ENCODE measurements at regions not wholly inside any gene's neighbourhood (a gene's known extent, or its start where the extent isn't known, plus 50 kb on each side); places are given as distances from the start of the nearest gene placed in this dataset.

GRCh38 chr6:164108869-164109769, 694.6 kb downstream of the QKI start:
- dilution Hi-C loops (cut with HindIII; ENCODE audit: low sequenced_read_pairs, unreplicated experiment) (no loop called here), in situ Hi-C loops (cut with MboI; ENCODE audit: low sequenced_read_pairs) (no loop called here), intact Hi-C loops (cut with micrococcal nuclease) (no loop called here)
- Histone ChIP-seq H3K27me3 (ENCODE audit: control insufficient read depth, insufficient read depth, low read length) (no peaks in the 10 kb centered on the region), H3K79me1 (ENCODE audit: low read depth in 1 of 2, low read length in 2 of 2) (no peaks in the 10 kb centered on the region), H2AK9ac (replicated peaks; ENCODE audit: low read depth, low read length, poor library complexity) (no peak overlapping the region), H4K91ac (ENCODE audit: insufficient read depth, low read depth, low read length) (no peak overlapping the region), H3K9me1 (ENCODE audit: insufficient read depth, low read length) (no peaks in the 10 kb centered on the region), H2AFZ (replicated peaks; ENCODE audit: low read length, poor library complexity) (no peak overlapping the region), H2BK120ac (ENCODE audit: low read depth, low read length) (no peak overlapping the region), H4K20me1 (ENCODE audit: insufficient read depth, low read length) (no peaks in the 10 kb centered on the region), H3K56ac (ENCODE audit: extremely low read depth, insufficient read depth, low read length) (no peak overlapping the region), H2AK5ac (ENCODE audit: low read depth, low read length) (no peak overlapping the region), H2BK20ac (ENCODE audit: low read depth, low read length) (no peak overlapping the region), H3K36me3 (ENCODE audit: control insufficient read depth, insufficient read depth, low read length) (no peaks in the 10 kb centered on the region), H3K4me1 (ENCODE audit: control insufficient read depth, insufficient read depth, low read length) (no peaks in the 10 kb centered on the region), H3K18ac (ENCODE audit: low read depth, low read length) (no peak overlapping the region), H3K4ac (ENCODE audit: low read depth, low read length) (no peak overlapping the region), H3K4me3 (ENCODE audit: insufficient read depth, low read depth, low read length) (no peak overlapping the region), H3K9ac (ENCODE audit: low read depth, low read length) (no peak overlapping the region), H4K8ac (ENCODE audit: low read depth in 2 of 2, low read length in 2 of 2) (no peak overlapping the region), H3K4me2 (ENCODE audit: low read depth, low read length) (no peak overlapping the region), H3K27ac (ENCODE audit: insufficient read depth, low read length) (no peak overlapping the region), H3K9me3 (ENCODE audit: control insufficient read depth, insufficient read depth, low read length) (peaks cover 32% of the 10 kb centered on the region), H4K5ac (ENCODE audit: low read depth, low read length) (no peak overlapping the region), H3K23ac (ENCODE audit: low read depth, low read length) (no peak overlapping the region), H3K14ac (replicated peaks; ENCODE audit: low read depth, low read length) (no peak overlapping the region), H2BK5ac (ENCODE audit: low read depth, low read length, poor library complexity, severe bottlenecking) (no peak overlapping the region), H2BK15ac (ENCODE audit: low read depth, low read length) (no peak overlapping the region)
- no peak for DNase-seq
- ATAC-seq (ENCODE audit: low read depth), result no peak
- CTCF ChIA-PET, result interaction anchor here (0.9 kb wide), 1 partner anchor 209 kb away, joined by 4 read pairs; no protein-coding TSS in a partner anchor
- WGBS, 2 experiments (ENCODE audit: extremely low coverage in 2 of 2, insufficient read length in 1 of 2), result 42% methylated on average over 9 of the region's 20 CpGs; no CpG with 5 or more reads in 1 of the 2 experiments
- no TSS peak for BruUV-seq (replicated peaks)
- POLR2A ChIA-PET (ENCODE audit: unreplicated experiment), result no interaction called here
- no peak for TF ChIP-seq MXI1 (IDR thresholded peaks at IDR 0.05; ENCODE audit: borderline replicate concordance, low read depth, low read length)

Data from IMR-90 (cell line).